ENCODE measurements at regions not wholly inside any gene's neighbourhood (a gene's known extent, or its start where the extent isn't known, plus 50 kb on each side); places are given as distances from the start of the nearest gene placed in this dataset.
"Not testable (repeated sequence)": the region's sequence is repeated elsewhere in the genome, so short reads cannot be mapped to it uniquely, and the experiment has no call there.

- H3K36me3 ChIP-seq (ENCODE audit: control insufficient read depth in 2 of 2, extremely low read depth in 1 of 2, insufficient read depth in 2 of 2, low read length in 2 of 2) = no peaks in the 10 kb centered on the region
- no peak overlapping the region for H3K4me2 ChIP-seq (ENCODE audit: control insufficient read depth, extremely low read depth, insufficient read depth, low read depth, low read length)
- no peaks in the 10 kb centered on the region for H3K4me1 ChIP-seq (ENCODE audit: control insufficient read depth, extremely low read depth, insufficient read depth, low read length)
- no peaks in the 10 kb centered on the region for H3K79me2 ChIP-seq (ENCODE audit: control insufficient read depth, insufficient read depth, low read length)
- H3K9me1 ChIP-seq (ENCODE audit: control insufficient read depth, extremely low read depth, insufficient read depth, low read length) = no peaks in the 10 kb centered on the region
- H4K20me1 ChIP-seq (ENCODE audit: control insufficient read depth, extremely low read depth, insufficient read depth, low read length) = no peaks in the 10 kb centered on the region
- dilution Hi-C loops (cut with MboI; ENCODE audit: extremely low pct_ligation_motif_present, low sequenced_read_pairs) = no loop called here
- FAIRE-seq (no peak), DNase-seq (ENCODE audit: low read depth, low spot score) (no peak)
- no peak overlapping the region for H2AFZ ChIP-seq (ENCODE audit: control insufficient read depth, low read length)
- no peak overlapping the region for H3K9ac ChIP-seq (ENCODE audit: control insufficient read depth, extremely low read depth, insufficient read depth, low read length)
- peaks cover 11% of the 10 kb centered on the region for H3K27me3 ChIP-seq (ENCODE audit: control insufficient read depth, extremely low read depth, insufficient read depth, low read length)
- TF ChIP-seq EZH2 (IDR thresholded peaks at IDR 0.05; ENCODE audit: low read length) (no peak), CTCF (optimal IDR thresholded peaks at IDR 0.05 in 1 of 3, IDR thresholded peaks at IDR 0.05 in 1 of 3, conservative IDR thresholded peaks at IDR 0.05 in 1 of 3; ENCODE audit: extremely low read depth in 1 of 3, insufficient read depth in 2 of 3, low read length in 3 of 3) (no peak)
- H3K27ac ChIP-seq (ENCODE audit: control insufficient read depth, insufficient read depth, low read length) = no peak overlapping the region
- H3K4me3 ChIP-seq (ENCODE audit: control insufficient read depth in 2 of 3, extremely low read depth in 1 of 3, insufficient read depth in 2 of 3, low read depth in 1 of 3, low read length in 3 of 3) = no peak overlapping the region
- no peaks in the 10 kb centered on the region for H3K9me3 ChIP-seq (ENCODE audit: control insufficient read depth, low read depth, low read length)
These were observed 207.8 kb upstream of the PODXL start for GRCh38 chr7:131764143-131764775.

GRCh38 chr7:131762753-131763152, 206.3 kb upstream of the PODXL start:
- H3K9me3 ChIP-seq (ENCODE audit: control insufficient read depth, low read depth, low read length) = no peaks in the 10 kb centered on the region
- dilution Hi-C loops (cut with MboI; ENCODE audit: extremely low pct_ligation_motif_present, low sequenced_read_pairs) = no loop called here
- H3K9ac ChIP-seq (ENCODE audit: control insufficient read depth, extremely low read depth, insufficient read depth, low read length) = no peak overlapping the region
- FAIRE-seq (no peak), DNase-seq (ENCODE audit: low read depth, low spot score) (no peak)
- peaks cover 11% of the 10 kb centered on the region for H3K27me3 ChIP-seq (ENCODE audit: control insufficient read depth, extremely low read depth, insufficient read depth, low read length)
- H2AFZ ChIP-seq (ENCODE audit: control insufficient read depth, low read length) = no peak overlapping the region
- H3K4me1 ChIP-seq (ENCODE audit: control insufficient read depth, extremely low read depth, insufficient read depth, low read length) = no peaks in the 10 kb centered on the region
- no peak overlapping the region for H3K27ac ChIP-seq (ENCODE audit: control insufficient read depth, insufficient read depth, low read length)
- H3K36me3 ChIP-seq (ENCODE audit: control insufficient read depth in 2 of 2, extremely low read depth in 1 of 2, insufficient read depth in 2 of 2, low read length in 2 of 2) = no peaks in the 10 kb centered on the region
- no peaks in the 10 kb centered on the region for H4K20me1 ChIP-seq (ENCODE audit: control insufficient read depth, extremely low read depth, insufficient read depth, low read length)
- no peak for TF ChIP-seq EZH2 (IDR thresholded peaks at IDR 0.05; ENCODE audit: low read length)
- no peak for TF ChIP-seq CTCF (optimal IDR thresholded peaks at IDR 0.05 in 1 of 3, IDR thresholded peaks at IDR 0.05 in 1 of 3, conservative IDR thresholded peaks at IDR 0.05 in 1 of 3; ENCODE audit: extremely low read depth in 1 of 3, insufficient read depth in 2 of 3, low read length in 3 of 3)
- H3K4me2 ChIP-seq (ENCODE audit: control insufficient read depth, extremely low read depth, insufficient read depth, low read depth, low read length) = no peak overlapping the region
- H3K4me3 ChIP-seq (ENCODE audit: control insufficient read depth in 2 of 3, extremely low read depth in 1 of 3, insufficient read depth in 2 of 3, low read depth in 1 of 3, low read length in 3 of 3) = no peak overlapping the region
- H3K79me2 ChIP-seq (ENCODE audit: control insufficient read depth, insufficient read depth, low read length) = no peaks in the 10 kb centered on the region
- H3K9me1 ChIP-seq (ENCODE audit: control insufficient read depth, extremely low read depth, insufficient read depth, low read length) = no peaks in the 10 kb centered on the region

- H3K36me3 ChIP-seq (ENCODE audit: control insufficient read depth in 2 of 2, extremely low read depth in 1 of 2, insufficient read depth in 2 of 2, low read length in 2 of 2); DNase-seq (ENCODE audit: low read depth, low spot score); H4K20me1 ChIP-seq (ENCODE audit: control insufficient read depth, extremely low read depth, insufficient read depth, low read length); H3K79me2 ChIP-seq (ENCODE audit: control insufficient read depth, insufficient read depth, low read length); H3K9me1 ChIP-seq (ENCODE audit: control insufficient read depth, extremely low read depth, insufficient read depth, low read length); H3K4me1 ChIP-seq (ENCODE audit: control insufficient read depth, extremely low read depth, insufficient read depth, low read length); H3K9ac ChIP-seq (ENCODE audit: control insufficient read depth, extremely low read depth, insufficient read depth, low read length); dilution Hi-C loops (cut with MboI; ENCODE audit: extremely low pct_ligation_motif_present, low sequenced_read_pairs); H3K9me3 ChIP-seq (ENCODE audit: control insufficient read depth, low read depth, low read length); H2AFZ ChIP-seq (ENCODE audit: control insufficient read depth, low read length); H3K27me3 ChIP-seq (ENCODE audit: control insufficient read depth, extremely low read depth, insufficient read depth, low read length); FAIRE-seq; H3K4me2 ChIP-seq (ENCODE audit: control insufficient read depth, extremely low read depth, insufficient read depth, low read depth, low read length); H3K4me3 ChIP-seq (ENCODE audit: control insufficient read depth in 2 of 3, extremely low read depth in 1 of 3, insufficient read depth in 2 of 3, low read depth in 1 of 3, low read length in 3 of 3); H3K27ac ChIP-seq (ENCODE audit: control insufficient read depth, insufficient read depth, low read length): not testable (repeated sequence)
These were observed 199.4 kb upstream of the PODXL start for GRCh38 chr7:131755801-131756200.
